Peyer's patch (tissue), 4 donors: ENCODE measurements at regions not wholly inside any gene's neighbourhood (a gene's known extent, or its start where the extent isn't known, plus 50 kb on each side); places are given as distances from the start of the nearest gene placed in this dataset.

Experiments
- DNase-seq, 3 donors: peaks; one replicate each; pipeline ENCODE4 v3.0.0-alpha.2; 2017 to 2019
- H3K27ac ChIP-seq, 4 donors: fragments of 200-600 bp; sonication (generic); one replicate each; pipeline ENCODE4 v1.5.1; 2016 to 2019
- H3K27me3 ChIP-seq, 2 donors: fragments of 200-600 bp; sonication (generic); one replicate each; pipeline ENCODE4 v1.5.1; 2019
- H3K36me3 ChIP-seq, 3 donors: fragments of 200-600 bp; sonication (generic); one replicate each; pipeline ENCODE4 v1.5.1; 2016 to 2019
- H3K4me1 ChIP-seq, 4 donors: fragments of 200-600 bp; sonication (generic); one replicate each; pipeline ENCODE4 v1.5.1; 2016 to 2019
- H3K4me3 ChIP-seq, 4 donors: fragments of 200-600 bp; sonication (generic); 1 replicate in 3 of 4; 2 replicates in 1 of 4; pipeline ENCODE4 v1.5.1; 2016 to 2019; ENCODE audit warnings: mild to moderate bottlenecking in 1 of 4
- H3K9me3 ChIP-seq, 4 donors: fragments of 200-600 bp; sonication (generic); one replicate each; pipeline ENCODE4 v1.5.1; 2016 to 2019; ENCODE audit warnings: mild to moderate bottlenecking in 1 of 4
- POLR2A ChIP-seq, 2 donors: fragments of 450-650 bp; IDR thresholded peaks; one replicate each; pipeline ENCODE4 v1.5.1; 2017; ENCODE audit warnings: antibody characterized with exemption in 2 of 2, mild to moderate bottlenecking in 2 of 2, moderate library complexity in 2 of 2
- TF ChIP-seq, protein P1 (sequence below), 6 experiments: fragments of 450-650 bp in 4 of 6; fragments of 200-600 bp in 2 of 6; sonication (generic) in 1 of 6; IDR thresholded peaks; one replicate each; pipeline ENCODE4 v1.5.1; 2017 to 2019; ENCODE audit warnings: antibody characterized with exemption in 6 of 6, mild to moderate bottlenecking in 3 of 6, moderate library complexity in 1 of 6

DNA sequence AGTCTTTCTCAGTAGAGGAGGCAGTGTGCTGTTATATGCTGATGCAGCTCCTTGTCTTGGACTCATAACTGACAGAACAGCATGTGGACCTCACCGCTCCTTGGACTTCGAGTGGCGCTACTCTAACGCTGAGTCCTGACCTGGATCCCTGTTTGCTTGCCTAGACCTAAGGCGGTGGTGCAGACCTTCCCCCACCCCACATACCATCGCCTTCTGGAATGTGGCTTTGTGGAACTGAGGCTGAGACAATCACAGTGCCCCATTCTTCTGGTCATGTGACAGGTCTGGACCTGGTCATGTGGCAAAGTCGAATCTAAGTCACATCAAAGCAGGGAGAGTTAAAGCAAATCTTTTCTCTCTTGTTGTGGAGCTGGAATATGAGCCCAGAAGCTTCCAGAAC, 190.7 kb upstream of the MKI67 start:
- no peak overlapping the region for H3K4me3 ChIP-seq
- H3K9me3 ChIP-seq = no peaks in the 10 kb centered on the region
- no peak overlapping the region for H3K27ac ChIP-seq
- H3K36me3 ChIP-seq = no peaks in the 10 kb centered on the region
- DNase-seq = no peak
- no peak for TF ChIP-seq POLR2A (IDR thresholded peaks at IDR 0.05)
- TF ChIP-seq, protein P1, sequence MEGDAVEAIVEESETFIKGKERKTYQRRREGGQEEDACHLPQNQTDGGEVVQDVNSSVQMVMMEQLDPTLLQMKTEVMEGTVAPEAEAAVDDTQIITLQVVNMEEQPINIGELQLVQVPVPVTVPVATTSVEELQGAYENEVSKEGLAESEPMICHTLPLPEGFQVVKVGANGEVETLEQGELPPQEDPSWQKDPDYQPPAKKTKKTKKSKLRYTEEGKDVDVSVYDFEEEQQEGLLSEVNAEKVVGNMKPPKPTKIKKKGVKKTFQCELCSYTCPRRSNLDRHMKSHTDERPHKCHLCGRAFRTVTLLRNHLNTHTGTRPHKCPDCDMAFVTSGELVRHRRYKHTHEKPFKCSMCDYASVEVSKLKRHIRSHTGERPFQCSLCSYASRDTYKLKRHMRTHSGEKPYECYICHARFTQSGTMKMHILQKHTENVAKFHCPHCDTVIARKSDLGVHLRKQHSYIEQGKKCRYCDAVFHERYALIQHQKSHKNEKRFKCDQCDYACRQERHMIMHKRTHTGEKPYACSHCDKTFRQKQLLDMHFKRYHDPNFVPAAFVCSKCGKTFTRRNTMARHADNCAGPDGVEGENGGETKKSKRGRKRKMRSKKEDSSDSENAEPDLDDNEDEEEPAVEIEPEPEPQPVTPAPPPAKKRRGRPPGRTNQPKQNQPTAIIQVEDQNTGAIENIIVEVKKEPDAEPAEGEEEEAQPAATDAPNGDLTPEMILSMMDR (IDR thresholded peaks at IDR 0.05) = no peak
- no peaks in the 10 kb centered on the region for H3K4me1 ChIP-seq
- H3K27me3 ChIP-seq = no peaks in the 10 kb centered on the region

DNA sequence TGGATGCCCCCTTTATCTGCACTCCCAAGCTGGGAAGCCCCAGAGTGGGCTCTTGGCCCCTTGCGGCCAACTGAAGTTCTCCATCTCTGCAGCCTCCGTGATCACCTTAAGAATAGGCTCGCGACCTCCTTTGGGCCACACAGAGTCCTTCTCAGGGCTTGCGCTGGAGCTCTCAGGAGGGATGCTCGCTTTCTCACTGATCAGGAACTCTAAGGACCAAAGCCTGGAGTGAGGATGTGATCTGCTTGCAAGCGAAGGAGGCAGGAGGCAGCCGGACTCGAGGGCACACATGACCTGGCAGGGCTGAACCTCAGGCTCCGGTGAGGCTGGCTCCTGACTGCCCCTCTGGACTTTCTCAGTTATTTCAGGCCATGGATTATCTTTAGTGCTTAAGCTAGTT, 192.1 kb upstream of the MKI67 start:
- DNase-seq = no peak
- Histone ChIP-seq H3K4me3 (no peak overlapping the region), H3K4me1 (no peaks in the 10 kb centered on the region), H3K27ac (no peak overlapping the region), H3K36me3 (no peaks in the 10 kb centered on the region), H3K9me3 (no peaks in the 10 kb centered on the region), H3K27me3 (no peaks in the 10 kb centered on the region)
- TF ChIP-seq POLR2A (IDR thresholded peaks at IDR 0.05) = no peak
- TF ChIP-seq, protein P1 (IDR thresholded peaks at IDR 0.05) = no peak

DNA sequence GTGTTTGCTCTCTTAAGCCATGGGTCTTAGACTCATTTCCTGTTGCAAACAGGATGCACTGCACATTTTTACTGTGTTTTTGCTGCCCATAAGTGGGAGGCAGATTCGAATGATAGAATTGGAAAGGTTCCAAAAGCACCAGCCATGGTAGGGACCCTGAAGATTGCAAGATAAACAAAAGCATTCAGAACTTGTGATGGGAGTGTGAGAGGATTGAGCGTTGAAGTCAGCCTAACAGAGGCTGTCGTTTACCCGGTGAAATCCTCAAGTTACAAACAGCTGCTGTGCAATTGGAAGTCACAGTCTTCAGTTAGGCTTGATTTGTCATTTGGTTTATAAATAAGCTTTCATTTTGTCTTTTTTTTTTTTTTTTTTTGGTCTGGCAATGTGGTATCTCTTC, 192.7 kb upstream of the MKI67 start:
- Histone ChIP-seq H3K36me3 (no peaks in the 10 kb centered on the region), H3K4me3 (no peak overlapping the region), H3K27me3 (no peaks in the 10 kb centered on the region), H3K4me1 (no peaks in the 10 kb centered on the region), H3K9me3 (no peaks in the 10 kb centered on the region), H3K27ac (no peak overlapping the region)
- TF ChIP-seq, protein P1 (IDR thresholded peaks at IDR 0.05) = no peak
- TF ChIP-seq POLR2A (IDR thresholded peaks at IDR 0.05) = no peak
- DNase-seq = no peak

DNA sequence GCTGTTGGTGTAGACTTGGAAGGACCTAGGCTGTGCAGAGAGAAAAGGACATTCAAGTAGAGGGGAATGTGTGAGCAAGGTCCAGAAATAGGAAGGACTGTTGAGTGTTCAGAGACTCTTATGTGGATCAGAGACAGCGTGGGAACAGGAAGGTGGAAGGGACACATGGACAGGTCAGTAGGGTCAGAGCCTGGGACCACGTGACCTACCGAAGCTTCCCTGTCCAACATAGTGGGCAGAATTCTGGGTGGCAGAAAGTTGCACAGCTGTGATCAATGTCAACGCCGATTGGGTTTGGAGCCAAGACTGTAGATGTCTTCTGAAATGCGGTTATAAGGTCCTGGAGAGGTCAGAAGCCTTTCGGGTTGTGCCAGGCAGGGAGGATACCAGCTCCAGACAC, 195.9 kb upstream of the MKI67 start:
- TF ChIP-seq, protein P1 (IDR thresholded peaks at IDR 0.05) = no peak
- no peak for TF ChIP-seq POLR2A (IDR thresholded peaks at IDR 0.05)
- no peak for DNase-seq

DNA sequence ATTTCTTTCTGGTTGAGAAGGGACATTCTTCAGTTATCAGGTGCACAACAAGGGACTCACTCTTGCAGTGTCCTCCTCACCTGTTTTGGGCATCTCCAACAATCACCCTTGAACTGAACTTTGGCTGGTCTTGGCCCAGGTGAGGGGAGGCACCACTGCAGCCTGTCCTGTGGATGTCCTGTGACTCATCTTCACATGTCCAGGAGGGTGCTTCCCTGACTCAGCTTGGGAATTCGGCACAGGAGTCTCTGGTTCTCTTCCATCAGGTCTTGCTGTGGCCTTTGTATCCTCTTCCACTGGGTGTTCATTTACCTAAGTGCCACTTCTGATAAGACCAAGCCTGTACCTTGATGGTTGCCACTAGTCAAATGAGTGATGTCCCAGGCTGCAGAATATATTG, 196.7 kb upstream of the MKI67 start:
- H3K9me3 ChIP-seq = no peaks in the 10 kb centered on the region
- H3K4me3 ChIP-seq = no peak overlapping the region
- no peak for DNase-seq
- H3K27ac ChIP-seq = no peak overlapping the region
- no peaks in the 10 kb centered on the region for H3K4me1 ChIP-seq
- TF ChIP-seq, protein P1 (IDR thresholded peaks at IDR 0.05) = no peak
- no peak for TF ChIP-seq POLR2A (IDR thresholded peaks at IDR 0.05)
- H3K36me3 ChIP-seq = no peaks in the 10 kb centered on the region
- no peaks in the 10 kb centered on the region for H3K27me3 ChIP-seq

More for the DNA sequence above, 195.9 kb upstream of the MKI67 start:
- Histone ChIP-seq H3K4me1 (no peaks in the 10 kb centered on the region), H3K27ac (no peak overlapping the region), H3K4me3 (no peak overlapping the region), H3K9me3 (no peaks in the 10 kb centered on the region), H3K36me3 (no peaks in the 10 kb centered on the region), H3K27me3 (no peaks in the 10 kb centered on the region)
